Heart left ventricle (tissue), 13 donors: ENCODE measurements at regions not wholly inside any gene's neighbourhood (a gene's known extent, or its start where the extent isn't known, plus 50 kb on each side); places are given as distances from the start of the nearest gene placed in this dataset.

Experiments used
- POLR2A ChIP-seq, 2 donors: fragments of 450-650 bp; IDR thresholded peaks; one replicate each; pipeline ENCODE4 v1.6.1; 2017; ENCODE audit warnings: antibody characterized with exemption in 2 of 2, mild to moderate bottlenecking in 2 of 2, moderate library complexity in 2 of 2
- TF ChIP-seq, protein P1 (sequence below), 12 donors: fragments of 200-600 bp; sonication (generic) in 4 of 12; IDR thresholded peaks; one replicate each; pipeline versions ENCODE4 v1.5.0 to v1.8.0; 2018 to 2022; ENCODE audit warnings: antibody characterized with exemption in 12 of 12, mild to moderate bottlenecking in 5 of 12
- donor health status: ischemic (EF 13 %, LVEDD 7.1; RV severe dilation, severe dysfunction).
- donor health status: DM: no; HTN: yes; CAD: no.
- donor health status: DM: no; HTN: no; CAD: no.
- donor health status: ischemic (EF 25% LVEDD 6.9; RV normal size, moderate dysfunction).
- donor health status: ischemic (EF 25% LVEDD 5.7; RV mildly dilated, moderate dysfunction).
- donor health status: ischemic (EF 35%, LVEDD 5.7; RV mildly dilated, moderate dysfunction).
- donor health status: nonischemic (EF 11% LVEDD 7.7; RV severe dilation, severe dysfunction).
- donor health status: DM: yes; HTN: yes; CAD: no.
- donor health status: PGD.
- donor health status: ischemic (EF 29% LVEDD 5.4; RV normal size, mild dysfunction).
- donor health status: nonischemic (EF 23%, LVEDD 6.1; RV moderate dilation, normal function).

- TF ChIP-seq POLR2A (IDR thresholded peaks at IDR 0.05), result no peak
- TF ChIP-seq, protein P1, sequence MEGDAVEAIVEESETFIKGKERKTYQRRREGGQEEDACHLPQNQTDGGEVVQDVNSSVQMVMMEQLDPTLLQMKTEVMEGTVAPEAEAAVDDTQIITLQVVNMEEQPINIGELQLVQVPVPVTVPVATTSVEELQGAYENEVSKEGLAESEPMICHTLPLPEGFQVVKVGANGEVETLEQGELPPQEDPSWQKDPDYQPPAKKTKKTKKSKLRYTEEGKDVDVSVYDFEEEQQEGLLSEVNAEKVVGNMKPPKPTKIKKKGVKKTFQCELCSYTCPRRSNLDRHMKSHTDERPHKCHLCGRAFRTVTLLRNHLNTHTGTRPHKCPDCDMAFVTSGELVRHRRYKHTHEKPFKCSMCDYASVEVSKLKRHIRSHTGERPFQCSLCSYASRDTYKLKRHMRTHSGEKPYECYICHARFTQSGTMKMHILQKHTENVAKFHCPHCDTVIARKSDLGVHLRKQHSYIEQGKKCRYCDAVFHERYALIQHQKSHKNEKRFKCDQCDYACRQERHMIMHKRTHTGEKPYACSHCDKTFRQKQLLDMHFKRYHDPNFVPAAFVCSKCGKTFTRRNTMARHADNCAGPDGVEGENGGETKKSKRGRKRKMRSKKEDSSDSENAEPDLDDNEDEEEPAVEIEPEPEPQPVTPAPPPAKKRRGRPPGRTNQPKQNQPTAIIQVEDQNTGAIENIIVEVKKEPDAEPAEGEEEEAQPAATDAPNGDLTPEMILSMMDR (IDR thresholded peaks at IDR 0.05), result no peak
These were observed 915.1 kb downstream of the SLITRK5 start for GRCh38 chr13:88586263-88586662.
